GM12878 (cell line): ENCODE measurements at regions not wholly inside any gene's neighbourhood (a gene's known extent, or its start where the extent isn't known, plus 50 kb on each side); places are given as distances from the start of the nearest gene placed in this dataset.

ENCODE experiments used
- ATF7 ChIP-seq: fragments of 450-650 bp; IDR thresholded peaks from 2 replicates; pipeline ENCODE4 v1.6.1; 2016; ENCODE audit warnings: low read depth, mild to moderate bottlenecking
- CREB1 ChIP-seq: IDR thresholded peaks from 2 replicates; pipeline ENCODE4 v1.6.1; 2012; ENCODE audit warnings: low read depth, mild to moderate bottlenecking, inconsistent platforms
- CTCF ChIP-seq, 3 experiments: IDR thresholded peaks in 2 of 3; conservative IDR thresholded peaks in 1 of 3; 2 replicates each; pipeline ENCODE4 v1.5.1; 2011; ENCODE audit warnings: low read depth in 3 of 3, low read length in 3 of 3, mild to moderate bottlenecking in 3 of 3, control low read depth in 2 of 3, moderate library complexity in 2 of 3, inconsistent platforms in 1 of 3, mixed read lengths in 1 of 3; ENCODE audit not compliant: control insufficient read depth in 2 of 3, insufficient read depth in 1 of 3; ENCODE audit errors: extremely low read depth in 1 of 3
- E2F4 ChIP-seq: IDR thresholded peaks from 2 replicates; pipeline ENCODE4 v1.6.1; 2012; ENCODE audit warnings: low read depth, low read length, improper control_type of control experiment
- FOS ChIP-seq: IDR thresholded peaks from 3 replicates; pipeline ENCODE4 v1.6.1; 2011; ENCODE audit warnings: borderline replicate concordance; ENCODE audit not compliant: insufficient read length; ENCODE audit errors: extremely low read depth
- HCFC1 ChIP-seq: fragments of 150-350 bp; IDR thresholded peaks from 2 replicates; pipeline ENCODE4 v1.6.1; 2014; ENCODE audit warnings: low read length
- POLR2A ChIP-seq: IDR thresholded peaks from 2 replicates; pipeline ENCODE4 v1.6.1; 2011; ENCODE audit warnings: low read depth, mild to moderate bottlenecking, low read length
- RFX5 ChIP-seq: IDR thresholded peaks from 2 replicates; pipeline ENCODE4 v1.6.1; 2011; ENCODE audit warnings: low read depth, low read length, improper control_type of control experiment
- SIN3A ChIP-seq: IDR thresholded peaks from 2 replicates; pipeline ENCODE4 v1.6.1; 2012; ENCODE audit warnings: low read depth, low read length, improper control_type of control experiment
- SRF ChIP-seq, 2 experiments: IDR thresholded peaks; 2 replicates each; pipeline ENCODE4 v1.6.1; 2011; ENCODE audit warnings: low read depth in 2 of 2, low read length in 2 of 2, mild to moderate bottlenecking in 1 of 2, moderate library complexity in 1 of 2
- TBL1XR1 ChIP-seq: IDR thresholded peaks from 2 replicates; pipeline ENCODE4 v1.6.1; 2012; ENCODE audit warnings: low read depth, low read length, improper control_type of control experiment
- USF2 ChIP-seq: IDR thresholded peaks from 2 replicates; pipeline ENCODE4 v1.6.1; 2011; ENCODE audit warnings: low read depth, low read length, improper control_type of control experiment, borderline replicate concordance

GRCh38 chr3:124138148-124138547 is 146.2 kb upstream of the ROPN1 start:
- TF ChIP-seq CTCF (IDR thresholded peaks at IDR 0.05 in 2 of 3, conservative IDR thresholded peaks at IDR 0.05 in 1 of 3; ENCODE audit: control insufficient read depth in 2 of 3, extremely low read depth in 1 of 3, insufficient read depth in 1 of 3, low read depth in 3 of 3, low read length in 3 of 3) (no peak), SRF (IDR thresholded peaks at IDR 0.05; ENCODE audit: low read depth in 2 of 2, low read length in 2 of 2) (no peak), E2F4 (no peak), POLR2A (no peak), TBL1XR1 (no peak), HCFC1 (no peak), FOS (no peak), ATF7 (no peak), CREB1 (no peak), SIN3A (no peak), RFX5 (no peak), USF2 (no peak)
